Neural crest cell (in vitro differentiated cells): ENCODE measurements at regions not wholly inside any gene's neighbourhood (a gene's known extent, or its start where the extent isn't known, plus 50 kb on each side); places are given as distances from the start of the nearest gene placed in this dataset.

Experiments
- DNase-seq: peaks from one replicate; pipeline ENCODE4 v3.0.0; 2021; ENCODE audit warnings: low read depth, mixed read lengths, low spot score
- H3K27ac Mint-ChIP-seq: one replicate; pipeline ENCODE4 v1.8.0; 2021; ENCODE audit warnings: mild to moderate bottlenecking, mixed read lengths; ENCODE audit not compliant: unreplicated experiment
- H3K27me3 Mint-ChIP-seq: 2 replicates; pipeline ENCODE4 v1.8.0; 2021; ENCODE audit warnings: low read depth, mild to moderate bottlenecking, mixed read lengths
- H3K36me3 Mint-ChIP-seq: 2 replicates; pipeline ENCODE4 v1.8.0; 2021; ENCODE audit warnings: low read depth, mild to moderate bottlenecking, mixed read lengths
- H3K4me1 Mint-ChIP-seq: 2 replicates; pipeline ENCODE4 v1.8.0; 2021; ENCODE audit warnings: mixed read lengths
- H3K4me3 Mint-ChIP-seq: one replicate; pipeline ENCODE4 v1.8.0; 2021; ENCODE audit warnings: mild to moderate bottlenecking, mixed read lengths
- H3K9me3 Mint-ChIP-seq: 2 replicates; pipeline ENCODE4 v1.8.0; 2021; ENCODE audit warnings: mixed read lengths
- TF ChIP-seq, protein P1 (sequence below): fragments of 200-600 bp; sonication (generic); conservative IDR thresholded peaks from 2 replicates; pipeline ENCODE4 v1.5.0; 2021; ENCODE audit warnings: antibody characterized with exemption, mild to moderate bottlenecking

DNA sequence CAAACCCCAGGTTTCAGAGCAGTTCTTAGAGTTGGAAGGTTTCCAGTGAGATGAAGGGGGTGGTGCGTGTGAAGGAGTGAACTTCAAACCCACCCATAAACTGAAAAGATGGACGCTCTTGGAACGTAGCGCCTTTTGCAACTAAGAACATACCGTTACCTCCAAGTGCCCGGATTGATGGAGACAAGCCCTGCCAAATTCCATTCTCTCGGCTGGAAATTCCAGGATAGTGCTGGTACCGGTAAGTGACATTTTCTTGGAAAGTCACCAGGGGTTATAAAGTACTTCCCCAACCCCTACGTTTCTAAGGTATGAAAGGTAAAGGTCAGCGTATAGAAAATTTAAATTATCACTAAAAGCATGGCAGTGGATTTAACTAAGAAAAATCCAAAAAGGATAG is 91.6 kb upstream of the CLDN14 start:
- TF ChIP-seq, protein P1, sequence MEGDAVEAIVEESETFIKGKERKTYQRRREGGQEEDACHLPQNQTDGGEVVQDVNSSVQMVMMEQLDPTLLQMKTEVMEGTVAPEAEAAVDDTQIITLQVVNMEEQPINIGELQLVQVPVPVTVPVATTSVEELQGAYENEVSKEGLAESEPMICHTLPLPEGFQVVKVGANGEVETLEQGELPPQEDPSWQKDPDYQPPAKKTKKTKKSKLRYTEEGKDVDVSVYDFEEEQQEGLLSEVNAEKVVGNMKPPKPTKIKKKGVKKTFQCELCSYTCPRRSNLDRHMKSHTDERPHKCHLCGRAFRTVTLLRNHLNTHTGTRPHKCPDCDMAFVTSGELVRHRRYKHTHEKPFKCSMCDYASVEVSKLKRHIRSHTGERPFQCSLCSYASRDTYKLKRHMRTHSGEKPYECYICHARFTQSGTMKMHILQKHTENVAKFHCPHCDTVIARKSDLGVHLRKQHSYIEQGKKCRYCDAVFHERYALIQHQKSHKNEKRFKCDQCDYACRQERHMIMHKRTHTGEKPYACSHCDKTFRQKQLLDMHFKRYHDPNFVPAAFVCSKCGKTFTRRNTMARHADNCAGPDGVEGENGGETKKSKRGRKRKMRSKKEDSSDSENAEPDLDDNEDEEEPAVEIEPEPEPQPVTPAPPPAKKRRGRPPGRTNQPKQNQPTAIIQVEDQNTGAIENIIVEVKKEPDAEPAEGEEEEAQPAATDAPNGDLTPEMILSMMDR = no peak
- no peak for DNase-seq
- H3K4me1 Mint-ChIP-seq = peaks cover 2% of the 10 kb centered on the region
- H3K27me3 Mint-ChIP-seq = peaks cover 15% of the 10 kb centered on the region
- no peaks in the 10 kb centered on the region for H3K36me3 Mint-ChIP-seq
- no peak overlapping the region for H3K4me3 Mint-ChIP-seq
- H3K9me3 Mint-ChIP-seq = no peaks in the 10 kb centered on the region
- H3K27ac Mint-ChIP-seq = no peak overlapping the region

DNA sequence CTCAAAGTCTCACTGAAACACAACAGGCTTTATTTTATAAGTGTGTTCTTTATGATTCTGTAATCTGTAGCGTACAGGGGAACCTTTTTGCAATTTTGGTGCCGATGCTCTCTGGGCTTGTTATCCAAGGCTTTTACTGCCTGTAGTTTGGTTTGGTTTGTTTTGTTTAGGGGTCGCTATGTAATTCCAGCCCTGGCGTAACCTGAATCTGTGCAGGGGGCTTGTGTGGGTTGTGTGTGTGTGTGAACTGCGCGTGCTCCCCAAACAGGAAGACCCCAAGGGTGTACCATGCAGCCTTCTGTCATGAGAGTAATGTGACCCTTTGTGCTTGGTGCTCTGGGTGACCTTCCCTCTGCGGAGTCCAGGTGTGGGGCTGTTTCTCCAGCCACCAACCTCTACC is 92.1 kb upstream of the CLDN14 start:
- no peaks in the 10 kb centered on the region for H3K36me3 Mint-ChIP-seq
- H3K27me3 Mint-ChIP-seq = peaks cover 13% of the 10 kb centered on the region

DNA sequence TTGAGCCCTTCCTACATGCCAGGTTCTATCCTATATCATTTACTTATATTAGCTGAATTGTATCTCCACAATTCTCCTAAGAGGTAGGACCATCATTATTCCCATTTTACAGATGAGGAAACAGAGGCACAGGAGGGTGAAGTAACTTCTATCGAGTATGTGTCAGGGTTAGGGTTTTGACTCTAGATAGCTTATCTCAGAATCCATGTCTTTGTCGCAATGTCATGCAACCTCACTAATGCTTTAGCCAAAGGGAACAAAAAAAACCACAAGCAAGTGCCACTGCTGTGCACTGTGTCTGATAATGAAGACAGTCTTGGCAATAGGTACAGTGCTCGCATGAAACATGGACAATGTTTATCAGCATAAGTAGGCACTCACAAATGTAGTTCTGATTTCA is 95.4 kb upstream of the CLDN14 start:
- no peak for DNase-seq
- Mint-ChIP-seq H3K4me1 (peaks cover 7% of the 10 kb centered on the region), H3K36me3 (no peaks in the 10 kb centered on the region), H3K4me3 (no peak overlapping the region), H3K9me3 (peaks cover 4% of the 10 kb centered on the region), H3K27ac (no peak overlapping the region), H3K27me3 (peaks cover 3% of the 10 kb centered on the region)
- TF ChIP-seq, protein P1 = no peak

More for the DNA sequence above, 92.1 kb upstream of the CLDN14 start:
- TF ChIP-seq, protein P1 = no peak
- Mint-ChIP-seq H3K4me3 (no peak overlapping the region), H3K27ac (no peak overlapping the region), H3K4me1 (peaks cover 7% of the 10 kb centered on the region), H3K9me3 (no peaks in the 10 kb centered on the region)
- DNase-seq = no peak

DNA sequence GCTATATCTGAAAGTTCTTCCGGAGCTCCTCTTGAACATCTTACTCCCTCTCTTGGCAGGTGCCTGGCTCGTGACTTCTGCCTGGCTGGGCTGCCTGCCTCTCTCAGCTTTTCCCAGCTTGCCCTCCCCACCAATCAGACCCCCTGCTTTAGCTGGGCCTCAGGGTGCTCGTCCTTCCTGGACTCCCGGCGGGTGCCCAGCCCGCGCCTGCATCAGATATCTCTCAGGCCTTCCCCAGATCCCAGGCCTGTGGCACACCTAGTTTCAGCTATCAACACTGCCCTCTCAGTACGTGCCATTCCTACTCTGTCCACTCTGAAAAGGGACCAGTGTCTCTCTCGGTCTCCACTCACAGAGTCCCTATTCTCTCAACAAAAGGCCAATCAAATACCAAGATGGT is 96.5 kb upstream of the CLDN14 start:
- Mint-ChIP-seq H3K4me3 (no peak overlapping the region), H3K4me1 (peaks cover 7% of the 10 kb centered on the region), H3K36me3 (no peaks in the 10 kb centered on the region), H3K27ac (no peak overlapping the region), H3K9me3 (peaks cover 4% of the 10 kb centered on the region), H3K27me3 (peaks cover 2% of the 10 kb centered on the region)
- TF ChIP-seq, protein P1 = no peak
- DNase-seq = no peak

DNA sequence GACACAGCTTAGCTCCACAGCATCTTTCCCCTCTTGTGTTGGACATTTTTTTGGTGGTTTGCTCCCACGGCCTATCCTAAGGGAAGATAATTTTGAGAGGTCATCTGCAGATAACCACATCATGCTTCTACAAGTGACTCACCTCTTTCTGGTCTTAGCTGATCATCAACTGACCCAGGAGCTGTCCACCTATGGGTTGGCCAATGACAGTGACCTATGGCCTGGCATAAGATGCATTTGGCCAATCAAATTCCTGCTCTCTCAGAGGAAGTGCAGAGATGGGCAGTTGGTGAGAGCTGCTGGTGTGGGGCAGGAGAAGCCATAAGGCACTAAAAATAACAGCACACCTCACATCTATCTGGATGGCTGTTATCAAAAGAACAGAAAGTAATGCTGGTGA is 100.0 kb upstream of the CLDN14 start:
- no peak overlapping the region for H3K4me3 Mint-ChIP-seq
- H3K36me3 Mint-ChIP-seq = no peaks in the 10 kb centered on the region
- H3K27ac Mint-ChIP-seq = no peak overlapping the region
- H3K9me3 Mint-ChIP-seq = peaks cover 4% of the 10 kb centered on the region
- H3K27me3 Mint-ChIP-seq = peaks cover 1% of the 10 kb centered on the region
- no peak for DNase-seq
- peaks cover 7% of the 10 kb centered on the region for H3K4me1 Mint-ChIP-seq
- TF ChIP-seq, protein P1 = no peak

DNA sequence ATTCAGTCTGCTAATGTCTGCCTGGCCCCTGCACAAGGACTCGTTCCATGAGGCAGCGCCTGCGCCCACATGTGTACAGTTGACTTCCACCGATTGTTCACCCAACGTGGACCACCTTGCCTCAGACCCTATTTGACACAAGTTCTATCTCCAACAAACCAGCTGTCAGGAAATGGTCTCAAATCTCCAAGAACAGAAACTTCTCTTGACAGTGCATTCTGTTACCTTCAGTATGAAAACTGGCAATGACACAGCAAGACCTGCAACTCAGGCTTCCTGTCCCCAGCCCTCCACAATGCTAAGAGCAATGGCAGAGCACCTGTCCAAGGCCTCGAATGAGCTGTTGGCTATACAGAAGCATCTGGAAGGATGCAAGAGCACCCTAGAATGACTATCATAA is 102.3 kb upstream of the CLDN14 start:
- DNase-seq = no peak
- TF ChIP-seq, protein P1 = no peak
- H3K4me1 Mint-ChIP-seq = no peaks in the 10 kb centered on the region
- no peaks in the 10 kb centered on the region for H3K36me3 Mint-ChIP-seq
- peaks cover 9% of the 10 kb centered on the region for H3K27me3 Mint-ChIP-seq
- H3K4me3 Mint-ChIP-seq = no peak overlapping the region
- no peak overlapping the region for H3K27ac Mint-ChIP-seq
- peaks cover 8% of the 10 kb centered on the region for H3K9me3 Mint-ChIP-seq
